ENCODE measurements at regions not wholly inside any gene's neighbourhood (a gene's known extent, or its start where the extent isn't known, plus 50 kb on each side); places are given as distances from the start of the nearest gene placed in this dataset.

DNA sequence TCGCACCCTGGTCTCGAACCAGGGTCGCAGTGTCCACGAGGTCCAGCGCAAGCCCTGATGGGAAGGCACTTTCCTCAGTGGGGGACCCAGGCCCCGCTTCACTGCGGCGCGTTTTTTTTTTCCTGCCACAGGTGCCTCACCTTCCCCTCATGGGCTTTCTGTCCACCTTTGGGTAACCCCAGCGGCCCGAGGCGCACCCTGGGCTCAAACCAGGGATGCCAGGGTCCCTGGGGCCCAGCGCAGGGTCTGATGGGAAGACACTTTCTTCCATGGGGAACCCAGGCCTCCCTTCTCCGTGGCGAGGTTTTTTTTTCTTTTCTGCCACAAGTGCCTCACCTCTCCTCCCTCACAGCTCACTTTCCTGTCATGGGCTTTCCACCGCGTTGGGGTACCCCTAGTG is 1269.9 kb downstream of the FOXD4L5 start:
- no peak for TF ChIP-seq CTCF (IDR thresholded peaks at IDR 0.05)
- no peak for TF ChIP-seq EZH2 (IDR thresholded peaks at IDR 0.05; ENCODE audit: borderline replicate concordance, insufficient read depth, low read depth, low read length, poor library complexity, severe bottlenecking)

Data from B cell (primary cell).